Fibroblast of skin of back (primary cell): ENCODE measurements at regions not wholly inside any gene's neighbourhood (a gene's known extent, or its start where the extent isn't known, plus 50 kb on each side); places are given as distances from the start of the nearest gene placed in this dataset.

Experiments
- DNase-seq: peaks from one replicate; pipeline ENCODE4 v3.0.0-alpha.2; 2013

DNA sequence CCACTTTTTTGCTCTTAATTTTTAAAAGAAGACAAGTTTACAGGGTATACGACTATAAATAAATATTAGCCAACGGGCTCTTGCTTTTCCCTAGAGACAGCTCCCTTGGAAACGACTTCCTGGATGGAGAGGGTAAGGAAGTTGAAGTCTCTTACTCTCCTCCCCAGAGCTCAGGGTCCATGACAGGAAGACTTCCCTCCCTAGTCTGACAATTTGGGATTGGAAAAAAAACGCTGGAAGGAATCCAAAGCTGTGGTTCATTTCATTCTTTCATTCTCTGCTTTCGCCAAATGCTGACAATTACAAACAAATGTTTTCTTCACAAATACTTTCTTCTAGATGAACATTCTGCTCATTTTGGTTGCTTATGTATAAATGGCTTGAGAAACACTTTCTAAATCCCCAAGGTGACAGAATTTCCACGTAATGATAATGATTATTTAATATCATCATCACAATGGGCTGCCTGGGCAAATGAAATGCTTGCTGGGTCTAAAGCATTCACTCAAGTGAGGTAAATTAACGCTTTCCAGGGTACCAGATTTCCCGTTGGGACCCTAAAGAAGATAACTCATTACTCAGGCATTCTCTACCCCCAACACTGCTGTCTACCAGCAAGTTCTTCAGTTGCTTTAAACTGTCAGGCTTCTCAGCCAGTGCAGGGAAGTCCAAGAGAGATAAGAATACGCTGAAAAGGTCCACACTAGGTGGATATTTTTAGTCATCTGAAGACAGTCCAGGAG, 139.8 kb upstream of the SLC30A5 start:
- peak; percentile 55 for DNase-seq

DNA sequence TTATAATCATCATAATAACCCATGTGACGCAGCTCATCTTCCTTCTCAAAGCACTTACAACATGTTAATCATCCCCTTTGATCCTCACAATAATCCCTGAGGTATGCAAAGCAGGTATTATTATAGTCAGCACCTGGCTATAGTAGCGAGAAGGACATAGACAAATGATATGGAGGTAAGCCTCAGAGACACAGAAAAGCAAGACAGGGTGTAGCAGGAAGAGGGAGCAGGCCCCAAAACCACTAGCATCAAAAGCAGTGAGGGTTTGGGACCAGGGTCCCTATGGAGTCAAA, 139.2 kb upstream of the SLC30A5 start:
- no peak for DNase-seq

DNA sequence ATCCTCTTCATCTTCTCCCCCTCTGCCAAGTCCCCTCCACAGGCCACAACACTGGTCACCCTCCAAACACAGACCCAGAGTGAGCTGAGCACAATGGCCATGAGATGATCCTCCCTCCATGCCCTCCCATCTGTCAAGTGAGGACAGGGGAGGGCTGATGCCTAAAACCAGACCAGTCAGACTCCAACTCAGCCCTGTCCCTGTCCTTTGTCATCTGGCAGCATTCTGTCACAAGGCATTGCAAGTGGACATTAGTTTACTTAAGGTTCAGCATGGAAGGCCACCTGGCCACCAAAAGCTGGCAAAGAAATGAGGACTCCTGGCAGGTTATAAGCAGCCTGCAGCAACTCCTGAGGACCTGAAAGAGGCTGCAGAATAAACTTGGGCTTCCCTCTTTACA, 136.2 kb upstream of the SLC30A5 start:
- no peak for DNase-seq

DNA sequence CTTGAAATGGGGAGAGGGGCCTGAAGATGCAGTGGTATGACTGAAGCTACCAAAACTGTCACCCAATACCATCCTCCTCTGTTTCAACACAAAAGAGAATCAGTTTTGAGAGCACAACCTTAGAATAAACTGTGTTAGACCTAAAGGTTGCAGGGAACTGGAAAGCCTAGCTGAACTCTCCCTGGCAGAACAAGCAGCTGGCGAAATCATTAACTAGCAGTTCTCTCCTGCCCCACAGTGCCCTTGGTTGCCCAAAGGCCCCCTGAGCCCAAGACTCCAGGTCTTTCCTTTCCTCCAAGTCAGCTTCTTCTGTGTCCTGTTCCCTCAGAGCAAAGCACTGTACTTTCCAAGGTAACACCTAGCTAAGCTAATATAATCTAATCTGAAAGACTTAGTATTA, 135.4 kb upstream of the SLC30A5 start:
- DNase-seq = no peak

DNA sequence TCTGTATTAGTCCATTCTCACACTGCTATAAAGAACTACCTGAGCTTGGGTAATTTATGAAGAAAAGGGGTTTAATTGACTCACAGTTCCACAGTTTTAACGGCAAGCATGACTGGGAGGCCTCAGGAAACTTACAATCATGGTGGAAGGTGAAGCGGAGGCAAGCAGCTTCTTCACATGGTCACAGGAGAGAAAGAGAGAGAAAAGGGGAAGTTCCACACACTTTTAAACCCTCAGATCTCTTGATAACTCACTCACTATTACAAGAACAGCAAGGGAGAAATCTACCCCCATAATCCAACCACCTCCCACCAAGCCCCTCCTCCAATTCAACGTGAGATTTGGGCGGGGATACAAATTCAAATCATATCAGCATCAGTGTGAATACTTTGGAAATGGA, 133.4 kb upstream of the SLC30A5 start:
- DNase-seq = no peak

DNA sequence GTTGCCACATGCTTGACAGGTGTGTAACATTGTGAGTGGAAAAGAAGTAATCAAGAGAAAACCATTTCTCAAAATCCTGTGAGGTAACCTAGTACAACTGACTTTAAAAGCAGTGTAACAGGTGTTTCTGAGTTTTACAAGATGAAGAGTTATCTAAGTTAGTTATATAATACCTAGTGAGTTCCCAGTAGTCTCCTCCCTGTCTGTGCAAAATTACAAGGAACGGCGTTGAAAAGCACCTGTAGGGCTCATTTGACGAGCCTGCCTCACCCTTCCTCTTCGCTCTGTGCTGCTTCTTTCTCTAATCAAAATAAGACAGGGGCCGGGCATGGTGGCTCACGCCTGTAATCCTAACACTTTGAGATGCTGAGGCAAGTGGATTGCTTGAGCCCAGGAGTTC, 132.9 kb upstream of the SLC30A5 start:
- DNase-seq = no peak

DNA sequence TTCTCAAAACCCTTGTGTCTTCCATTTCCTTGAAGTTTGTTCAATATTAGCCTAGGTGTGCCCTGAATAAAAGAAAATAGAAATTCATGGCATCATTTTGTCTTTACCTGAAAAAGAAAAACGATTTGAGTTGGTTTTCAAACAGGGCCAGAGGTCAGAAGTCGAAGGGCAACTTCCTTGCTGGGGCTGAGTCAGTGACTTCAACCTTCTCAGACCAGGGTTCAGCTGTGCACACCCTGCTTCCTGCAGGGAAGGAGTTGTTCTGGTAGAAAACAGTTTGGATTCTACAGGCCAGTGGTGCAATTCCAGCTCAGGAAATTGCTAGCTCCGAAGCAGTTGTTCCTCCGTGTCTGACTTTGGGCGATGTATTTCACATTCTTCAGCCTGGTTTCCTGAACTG, 132.1 kb upstream of the SLC30A5 start:
- DNase-seq = no peak

DNA sequence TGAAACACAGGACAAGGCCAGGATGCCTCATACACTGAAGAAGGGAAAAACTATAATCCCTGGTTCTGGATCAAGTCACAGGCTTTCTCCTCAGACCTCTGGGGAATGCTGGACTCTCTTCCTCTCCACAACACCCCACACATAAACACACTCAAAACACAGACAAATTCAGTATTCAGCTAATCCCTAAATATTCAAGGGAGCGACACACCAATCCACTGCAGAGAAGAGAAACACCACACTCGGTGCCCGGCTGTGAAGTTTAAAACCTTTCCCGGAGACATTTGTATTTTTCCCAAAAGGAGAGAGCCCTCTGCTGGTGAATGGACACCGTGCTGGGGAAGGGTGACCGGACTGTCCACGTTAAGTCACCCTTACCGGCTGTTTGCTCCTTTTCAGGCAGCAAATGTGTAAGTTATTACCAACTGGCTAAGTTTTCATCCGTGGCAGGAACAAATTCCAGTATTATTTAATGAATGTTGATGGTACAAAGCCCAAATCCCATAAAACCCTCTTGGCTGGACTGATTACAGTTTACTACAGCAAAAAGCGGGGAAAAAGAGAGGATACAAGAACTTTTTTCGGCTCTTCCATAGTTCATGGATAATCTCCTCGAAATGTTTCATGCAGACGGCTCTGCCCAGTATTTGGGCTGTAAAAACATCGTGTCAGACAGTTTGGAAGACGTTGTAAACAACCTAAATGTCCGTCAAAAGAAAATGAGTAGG, 130.9 kb upstream of the SLC30A5 start:
- DNase-seq = peak; percentile 64

DNA sequence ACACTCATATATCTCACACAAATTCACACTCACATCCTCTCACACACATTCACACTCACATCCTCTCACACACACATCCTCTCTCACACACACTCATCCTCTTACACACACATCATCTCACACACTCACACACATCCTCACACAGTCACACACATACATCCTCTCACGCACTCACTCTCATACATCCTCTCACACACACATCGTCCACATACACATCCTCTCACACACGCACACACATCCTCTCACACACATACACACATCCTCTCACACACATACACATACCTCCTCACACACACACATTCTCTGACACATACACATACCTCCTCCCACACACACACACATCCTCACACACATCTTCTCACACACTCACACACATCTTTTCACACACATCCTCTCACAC, 129.1 kb upstream of the SLC30A5 start:
- no peak for DNase-seq

DNA sequence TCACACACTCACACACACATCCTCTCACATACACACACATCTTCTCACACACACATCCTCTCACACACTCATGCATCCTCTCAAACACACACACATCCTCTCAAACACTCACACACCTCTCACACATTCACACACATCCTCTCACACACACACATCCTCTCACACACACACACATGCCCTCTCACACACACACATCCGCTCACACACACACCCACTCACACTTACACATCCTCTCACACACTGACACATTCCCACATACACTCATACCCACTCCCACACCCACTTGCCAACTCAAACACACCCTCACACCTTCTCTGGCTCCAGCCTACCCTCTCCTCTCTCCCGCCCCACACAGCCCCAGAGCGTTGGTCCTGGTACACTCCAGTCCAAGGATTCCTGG, 127.9 kb upstream of the SLC30A5 start:
- no peak for DNase-seq

DNA sequence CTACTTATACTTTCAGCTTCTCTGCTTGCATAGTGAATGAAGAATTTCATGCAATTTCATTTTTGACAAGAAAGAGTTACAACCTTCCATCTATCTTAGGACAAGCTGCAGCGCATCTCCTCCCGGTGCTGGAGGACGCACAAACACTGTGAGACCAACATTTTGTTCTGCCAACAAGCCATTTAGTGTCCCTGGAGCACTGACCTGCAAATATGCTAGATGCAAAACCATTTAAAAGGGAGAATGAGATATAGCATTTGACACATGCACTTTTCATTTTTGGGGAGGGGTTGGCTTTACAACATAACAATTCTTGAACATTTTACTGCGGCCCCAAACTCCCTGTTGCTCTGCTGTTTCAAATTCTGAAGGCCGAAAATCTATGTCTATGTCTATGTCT, 127.2 kb upstream of the SLC30A5 start:
- no peak for DNase-seq

DNA sequence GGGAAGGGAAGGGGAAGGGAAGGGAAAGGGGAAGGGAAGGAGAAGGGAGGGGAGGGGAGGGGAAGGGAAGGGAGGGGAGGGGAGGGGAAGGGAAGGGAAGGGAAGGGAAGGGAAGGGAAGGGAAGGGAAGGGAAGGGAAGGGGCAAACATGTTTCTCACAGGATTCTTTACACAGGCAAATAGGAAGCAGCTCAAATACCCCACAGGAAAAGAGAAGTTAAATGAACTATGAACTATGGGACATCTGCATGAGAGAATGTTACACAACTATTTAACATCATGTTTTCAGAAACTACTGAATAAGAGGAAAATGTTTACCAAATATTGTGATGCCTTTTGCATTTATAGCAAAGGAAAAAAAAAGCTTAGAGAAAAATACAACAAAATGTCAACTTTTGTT, 125.4 kb upstream of the SLC30A5 start:
- DNase-seq = no peak

DNA sequence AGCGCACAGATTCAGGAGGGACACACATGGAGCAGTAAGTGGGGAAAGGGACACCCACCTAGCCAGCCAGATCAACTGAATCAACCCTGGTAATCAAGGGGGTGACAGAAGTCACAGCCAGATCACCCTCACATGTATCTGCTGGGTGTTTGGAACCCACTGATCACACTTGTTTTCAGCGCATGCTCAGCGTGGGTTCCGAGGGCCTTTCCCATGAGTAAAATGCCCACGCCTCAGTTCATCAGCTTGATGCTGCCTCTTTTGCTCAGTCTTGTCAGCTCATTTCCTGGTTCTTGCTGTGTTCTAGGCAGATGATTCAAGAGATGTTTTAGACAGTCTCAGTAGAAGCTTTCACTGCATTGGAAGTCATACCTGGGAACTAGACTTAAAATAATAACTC, 123.2 kb upstream of the SLC30A5 start:
- no peak for DNase-seq

DNA sequence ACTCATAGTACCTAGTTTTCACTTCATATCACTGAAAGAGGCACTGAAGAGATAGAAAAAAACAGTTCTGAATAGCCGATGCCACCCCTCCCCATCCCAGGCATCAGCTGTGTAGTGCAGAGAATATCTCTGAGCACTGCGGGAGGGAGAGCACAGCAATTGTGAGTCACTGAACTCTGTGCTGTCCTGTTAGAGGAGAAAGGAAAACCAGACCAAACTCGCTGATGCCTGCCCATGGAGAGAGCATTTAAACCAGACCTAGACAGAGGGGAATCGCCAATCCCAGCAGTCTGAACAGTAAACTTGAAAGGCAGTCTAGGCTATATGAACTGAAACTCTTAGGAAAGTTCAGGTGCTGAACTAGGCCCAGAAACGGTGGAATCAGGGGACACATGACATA, 120.1 kb upstream of the SLC30A5 start:
- DNase-seq = no peak

DNA sequence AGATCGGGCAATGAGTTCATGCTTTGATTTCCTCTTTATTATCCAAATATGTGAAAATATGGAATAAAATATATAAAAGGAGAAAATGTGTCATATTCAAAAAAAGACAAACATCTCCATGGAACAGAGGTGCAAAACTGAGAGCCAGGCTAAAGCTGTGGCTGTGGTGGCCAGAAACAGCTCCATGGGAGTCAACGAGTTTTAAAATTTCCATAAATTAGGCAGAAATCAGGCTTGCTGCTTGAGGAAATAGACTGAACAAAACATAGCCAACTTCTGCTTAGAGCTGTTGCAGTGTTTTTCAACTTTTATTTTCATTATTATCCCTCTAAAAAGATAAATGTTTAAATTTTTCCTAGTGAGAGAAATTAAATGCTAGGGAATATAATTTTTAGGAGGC, 110.8 kb upstream of the SLC30A5 start:
- no peak for DNase-seq

DNA sequence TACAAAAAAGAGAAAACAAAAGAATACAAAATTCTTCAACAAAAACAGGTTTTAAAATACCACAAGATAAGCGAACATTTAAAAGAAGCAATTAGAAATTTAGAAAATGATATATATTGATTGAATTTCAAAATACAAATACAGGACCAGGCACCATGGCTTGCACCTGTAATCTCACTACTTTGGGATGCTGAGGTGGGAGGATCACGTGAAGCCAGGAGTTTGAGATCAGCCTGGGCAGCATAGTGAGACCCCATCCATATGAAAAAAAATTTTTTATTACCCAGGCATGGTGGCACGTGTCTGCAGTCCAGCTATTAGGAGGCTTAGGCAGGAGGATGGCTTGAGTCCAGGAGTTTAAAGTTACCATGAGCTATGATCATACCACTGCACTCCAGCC, 109.9 kb upstream of the SLC30A5 start:
- DNase-seq = no peak

DNA sequence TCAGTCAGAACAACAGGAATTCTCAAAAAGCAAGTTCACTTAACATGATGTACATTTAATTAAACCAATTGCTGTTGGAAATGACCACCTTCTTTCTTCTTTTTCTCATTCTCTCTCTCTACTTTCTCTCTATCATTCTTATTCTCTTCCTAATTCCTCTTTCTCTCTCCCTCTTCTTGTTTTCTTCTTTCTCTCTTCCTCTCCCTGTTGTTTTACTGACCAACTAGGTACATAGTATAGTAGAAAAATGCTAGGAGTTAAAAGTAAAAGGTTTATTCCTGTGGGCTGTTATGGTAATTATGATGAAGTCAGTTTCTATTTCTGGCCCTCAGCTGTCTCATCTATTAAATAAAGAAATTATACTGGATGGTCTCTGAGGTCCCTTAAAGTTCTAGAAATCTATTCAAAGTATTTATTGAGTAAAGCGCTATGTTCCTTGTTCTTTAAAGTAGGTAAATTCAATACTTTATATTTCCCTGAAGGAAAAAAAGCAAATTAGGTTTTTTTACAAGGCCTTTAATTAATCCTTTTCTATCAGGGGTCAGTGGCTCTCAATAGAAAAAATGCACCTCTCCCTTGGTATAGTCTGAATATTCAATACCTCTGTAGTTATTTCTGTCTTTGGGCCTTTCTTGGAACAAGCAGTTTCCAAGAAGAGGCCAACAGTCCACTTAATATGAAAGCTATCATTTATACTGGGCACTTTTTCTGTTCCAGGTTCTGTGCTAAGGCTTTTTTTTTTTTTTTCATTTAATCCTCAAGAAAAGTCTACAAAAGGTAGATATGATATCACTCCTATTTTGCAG, 102.3 kb upstream of the SLC30A5 start:
- no peak for DNase-seq

DNA sequence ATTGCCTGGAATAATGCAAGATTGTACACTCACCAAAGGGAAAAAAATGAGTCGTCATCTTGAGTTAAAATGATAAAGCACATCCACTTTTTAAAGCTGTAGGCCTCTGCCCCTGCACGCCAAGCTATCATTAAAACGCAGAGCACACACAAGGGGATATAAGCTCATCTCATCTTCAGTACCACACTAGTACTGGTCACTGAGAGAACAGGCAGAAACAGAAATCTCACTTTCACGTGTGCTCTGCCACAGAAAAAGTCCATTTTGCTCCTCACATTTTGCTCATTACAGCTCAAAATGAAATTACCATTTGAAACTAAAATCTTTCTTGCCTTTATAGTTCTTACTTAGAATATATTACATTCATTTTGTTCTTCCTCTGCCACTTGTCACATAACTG, 99.2 kb upstream of the SLC30A5 start:
- DNase-seq = no peak

DNA sequence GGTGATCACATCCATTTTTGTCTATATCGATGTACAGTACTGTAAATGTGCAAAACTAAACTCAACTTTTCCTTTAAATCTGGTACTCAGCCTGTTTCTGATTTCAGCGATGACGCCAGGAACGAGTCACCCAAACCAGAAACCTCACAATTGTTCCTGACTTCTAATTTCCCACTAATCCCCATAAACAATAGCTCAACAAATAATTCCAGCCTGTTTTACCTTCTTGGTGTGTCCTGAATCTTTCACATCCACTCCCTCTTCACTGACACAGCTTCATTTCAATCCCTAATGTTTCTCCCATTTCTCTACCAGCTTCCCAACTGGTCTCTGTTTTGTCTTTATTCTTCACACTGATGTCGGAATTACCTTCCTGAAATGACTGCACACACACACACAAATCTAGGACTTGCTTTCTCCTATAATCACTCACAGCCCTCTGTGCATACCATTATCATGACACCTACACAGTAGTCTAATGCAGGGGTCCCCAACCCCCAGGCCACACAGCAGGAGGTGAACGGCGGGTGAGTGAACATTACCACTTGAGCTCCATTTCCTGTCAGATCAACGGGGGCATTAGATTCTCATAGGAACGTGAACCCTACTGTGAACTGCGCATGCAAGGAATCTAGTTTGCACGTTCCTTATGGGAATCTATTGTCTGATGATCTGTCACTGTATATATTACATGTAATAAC, 97.8 kb upstream of the SLC30A5 start:
- no peak for DNase-seq

DNA sequence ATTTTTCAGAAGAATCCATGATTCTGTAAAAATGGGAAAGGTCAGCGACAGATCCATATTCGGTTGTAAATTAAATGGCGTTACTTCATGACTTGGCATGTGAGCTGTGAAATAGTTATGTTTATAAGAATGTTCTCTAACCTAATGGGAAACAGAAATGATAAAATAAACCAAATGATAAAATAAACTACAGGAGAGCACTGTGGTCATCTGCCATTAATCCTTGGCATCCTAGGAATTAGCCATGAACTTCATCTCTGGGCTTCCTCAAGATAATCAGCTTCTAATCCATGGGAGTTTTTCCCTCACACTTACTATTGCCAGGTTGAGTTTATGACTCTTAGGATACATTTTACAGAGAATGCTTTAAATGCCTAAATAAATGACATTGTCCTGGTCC, 94.6 kb upstream of the SLC30A5 start:
- peak; percentile 5 for DNase-seq

DNA sequence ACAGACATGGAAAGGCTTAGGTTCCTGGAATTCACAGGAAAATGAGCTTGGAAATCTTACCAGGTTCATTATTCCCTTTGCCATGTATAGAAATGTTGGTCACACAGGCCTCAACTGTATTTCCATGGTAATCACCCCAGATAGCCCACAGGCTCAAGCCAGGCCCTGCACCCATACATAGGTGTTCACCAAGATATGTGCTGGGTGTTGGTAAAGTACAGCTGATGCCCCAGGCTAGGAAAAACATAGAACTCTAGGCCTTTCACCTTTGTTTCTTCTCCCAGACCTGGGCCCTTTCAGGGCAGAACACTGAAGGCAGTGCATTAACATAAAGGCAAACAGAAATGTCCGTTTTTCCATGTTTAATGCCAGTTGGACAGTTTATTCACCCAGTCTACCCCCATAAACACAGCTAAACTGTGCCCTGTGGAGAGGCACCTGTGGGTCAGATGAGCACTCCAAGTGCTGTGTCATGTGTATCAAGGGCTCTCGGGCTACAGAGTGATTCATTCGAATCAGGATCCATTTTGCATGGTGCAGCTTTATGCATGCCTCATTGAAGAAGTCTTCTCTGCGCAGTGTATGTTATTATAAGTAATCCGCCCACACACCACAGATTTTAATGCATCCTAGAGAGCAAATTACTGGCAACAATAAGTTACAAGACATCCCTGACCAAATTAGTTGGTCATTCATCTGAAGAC, 93.4 kb upstream of the SLC30A5 start:
- DNase-seq = no peak

DNA sequence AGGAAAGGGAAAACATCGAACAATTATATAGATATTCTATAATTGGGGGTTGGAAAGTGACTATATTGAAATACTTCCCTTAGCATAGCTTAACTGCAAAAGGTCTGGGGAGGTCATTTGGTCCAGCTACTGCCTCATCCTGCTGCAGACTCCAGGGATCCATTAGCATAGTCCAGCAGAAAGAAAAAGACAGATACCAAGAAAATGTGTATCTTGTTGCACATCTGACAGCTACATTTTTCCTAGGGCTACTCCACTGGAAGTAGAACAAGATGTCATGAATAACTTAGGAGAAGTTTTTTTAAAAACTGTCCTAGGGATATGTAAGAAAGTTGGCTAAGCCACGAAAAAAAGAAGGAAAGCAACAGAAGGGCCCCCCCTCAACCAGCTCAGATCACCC, 92.9 kb upstream of the SLC30A5 start:
- DNase-seq = no peak

DNA sequence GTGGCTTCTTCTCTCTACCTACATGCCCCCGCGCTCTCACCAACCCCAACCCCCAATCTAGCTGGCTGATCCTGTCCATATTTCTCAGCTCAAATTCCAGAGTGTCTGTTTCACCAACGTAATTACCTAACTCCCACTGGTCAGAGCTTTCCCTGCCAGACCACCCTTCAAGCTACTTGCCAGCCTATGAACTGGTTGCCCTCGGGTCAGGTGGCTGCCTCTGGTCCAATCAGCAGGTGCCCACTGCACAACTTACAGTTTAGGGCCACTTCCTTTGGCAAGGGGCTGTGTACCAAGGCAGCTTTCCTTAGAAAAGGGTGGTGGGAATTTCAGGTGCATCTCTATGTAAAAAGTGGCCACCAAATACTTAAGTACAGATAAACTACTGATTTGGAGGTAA, 92.2 kb upstream of the SLC30A5 start:
- no peak for DNase-seq
